ENCODE measurements at regions not wholly inside any gene's neighbourhood (a gene's known extent, or its start where the extent isn't known, plus 50 kb on each side); places are given as distances from the start of the nearest gene placed in this dataset.

GRCh38 chr4:138871555-138871875 is 144.1 kb upstream of the NOCT start:
- TF ChIP-seq SIN3A (IDR thresholded peaks at IDR 0.05; ENCODE audit: borderline replicate concordance, insufficient read depth, low read length) = no peak
- TF ChIP-seq REST (IDR thresholded peaks at IDR 0.05; ENCODE audit: insufficient read depth in 1 of 2, low read depth in 2 of 2, low read length in 2 of 2) = no peak

All from PFSK-1 (cell line).